CD4-positive, alpha-beta memory T cell (primary cell): ENCODE measurements at regions not wholly inside any gene's neighbourhood (a gene's known extent, or its start where the extent isn't known, plus 50 kb on each side); places are given as distances from the start of the nearest gene placed in this dataset.
"Not testable (repeated sequence)": the region's sequence is repeated elsewhere in the genome, so short reads cannot be mapped to it uniquely, and the experiment has no call there.

Source experiments
- CTCF ChIA-PET: fragments of 350-600 bp; sonication (Branson Sonifier 250); formaldehyde crosslinking; loops from one replicate; lab custom pipeline; 2021; ENCODE audit warnings: inconsistent platforms; ENCODE audit not compliant: partially characterized antibody; lab: Charles Lee
- POLR2A ChIA-PET: fragments of 350-600 bp; sonication (Branson Sonifier 250); formaldehyde crosslinking; loops from one replicate; lab custom pipeline; 2021; ENCODE audit not compliant: partially characterized antibody; lab: Charles Lee
- DNase-seq, 5 donors: peaks; one replicate each; pipeline versions ENCODE4 v3.0.0 to v3.0.0-alpha.2; 2020 to 2022; ENCODE audit warnings: mixed read lengths in 1 of 5
- H3K27ac ChIP-seq: one replicate; pipeline ENCODE4 v1.7.0; 2013; ENCODE audit warnings: low read depth, low read length
- H3K27me3 ChIP-seq: 2 replicates; pipeline ENCODE4 v1.7.0; 2013; ENCODE audit warnings: mild to moderate bottlenecking, low read length, moderate library complexity; ENCODE audit not compliant: insufficient read depth
- H3K36me3 ChIP-seq: 2 replicates; pipeline ENCODE4 v1.7.0; 2013; ENCODE audit warnings: mild to moderate bottlenecking, low read length, moderate library complexity; ENCODE audit not compliant: insufficient read depth
- H3K4me1 ChIP-seq: 2 replicates; pipeline ENCODE4 v1.7.0; 2013; ENCODE audit warnings: mild to moderate bottlenecking, low read length, moderate library complexity; ENCODE audit not compliant: insufficient read depth
- H3K4me3 ChIP-seq, 2 donors: one replicate each; pipeline ENCODE4 v1.7.0; 2013; ENCODE audit warnings: low read length in 2 of 2, mild to moderate bottlenecking in 1 of 2
- H3K9me3 ChIP-seq, 2 donors: one replicate each; pipeline ENCODE4 v1.7.0; 2013; ENCODE audit warnings: low read length in 2 of 2, control low read depth in 1 of 2; ENCODE audit not compliant: control insufficient read depth in 1 of 2
- H3K27ac Mint-ChIP-seq, 7 donors: one replicate each; pipeline ENCODE4 v1.8.0; 2020 to 2021; ENCODE audit warnings: mixed read lengths in 7 of 7, mild to moderate bottlenecking in 6 of 7, inconsistent platforms in 3 of 7, moderate library complexity in 3 of 7
- H3K27me3 Mint-ChIP-seq, 2 donors: one replicate each; pipeline ENCODE4 v1.8.0; 2020 to 2021; ENCODE audit warnings: mixed read lengths in 2 of 2
- H3K36me3 Mint-ChIP-seq, 2 donors: one replicate each; pipeline ENCODE4 v1.8.0; 2020 to 2021; ENCODE audit warnings: mixed read lengths in 2 of 2, inconsistent platforms in 1 of 2, mild to moderate bottlenecking in 1 of 2
- H3K4me1 Mint-ChIP-seq, 4 donors: one replicate each; pipeline ENCODE4 v1.8.0; 2020 to 2021; ENCODE audit warnings: mixed read lengths in 4 of 4, mild to moderate bottlenecking in 1 of 4
- H3K4me3 Mint-ChIP-seq, 8 donors: one replicate each; pipeline ENCODE4 v1.8.0; 2020 to 2021; ENCODE audit warnings: mixed read lengths in 8 of 8, mild to moderate bottlenecking in 7 of 8, moderate library complexity in 6 of 8, inconsistent platforms in 3 of 8
- H3K9me3 Mint-ChIP-seq, 8 donors: one replicate each; pipeline ENCODE4 v1.8.0; 2020 to 2021; ENCODE audit warnings: mixed read lengths in 8 of 8, mild to moderate bottlenecking in 5 of 8, inconsistent platforms in 3 of 8, moderate library complexity in 1 of 8
- intact Hi-C: fragments of 100-400 bp; cut with micrococcal nuclease; formaldehyde crosslinking; loops from one replicate; pipeline ENCODE4 v1.15.1; 2023

DNA sequence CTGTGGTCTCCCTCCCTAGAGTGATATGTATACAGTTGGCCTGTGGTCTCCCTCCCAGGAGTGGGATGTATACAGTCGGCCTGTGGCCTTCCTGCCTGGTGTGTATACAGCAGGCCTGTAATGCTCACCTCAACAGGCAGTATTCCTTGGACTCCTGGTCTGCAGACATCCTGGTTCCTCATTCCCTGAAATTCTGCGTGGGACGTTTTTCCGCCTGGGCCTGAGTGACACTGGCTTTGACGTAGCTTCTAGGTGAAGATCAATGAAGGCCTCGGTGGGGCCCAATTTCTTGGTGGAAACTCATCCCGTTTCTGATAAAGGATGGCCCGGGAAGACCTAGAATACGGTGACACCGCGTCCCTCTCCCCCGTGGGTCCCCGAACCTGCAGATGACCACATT lies 98.7 kb upstream of the PPP2R3B start:
- Mint-ChIP-seq H3K4me3 (no peak overlapping the region), H3K27me3 (no peaks in the 10 kb centered on the region), H3K27ac (no peak overlapping the region), H3K9me3 (peaks cover 0 to 11% (median 5%) of the 10 kb centered on the region in 8 donors), H3K36me3 (no peaks in the 10 kb centered on the region), H3K4me1 (no peaks in the 10 kb centered on the region)
- intact Hi-C loops, result no loop called here
- CTCF ChIA-PET, result no interaction called here
- Histone ChIP-seq H3K27ac (no peak overlapping the region), H3K36me3 (no peaks in the 10 kb centered on the region), H3K9me3 (no peaks in the 10 kb centered on the region), H3K4me1 (no peaks in the 10 kb centered on the region), H3K27me3 (no peaks in the 10 kb centered on the region), H3K4me3 (no peak overlapping the region)
- POLR2A ChIA-PET, result no interaction called here
- no peak for DNase-seq

DNA sequence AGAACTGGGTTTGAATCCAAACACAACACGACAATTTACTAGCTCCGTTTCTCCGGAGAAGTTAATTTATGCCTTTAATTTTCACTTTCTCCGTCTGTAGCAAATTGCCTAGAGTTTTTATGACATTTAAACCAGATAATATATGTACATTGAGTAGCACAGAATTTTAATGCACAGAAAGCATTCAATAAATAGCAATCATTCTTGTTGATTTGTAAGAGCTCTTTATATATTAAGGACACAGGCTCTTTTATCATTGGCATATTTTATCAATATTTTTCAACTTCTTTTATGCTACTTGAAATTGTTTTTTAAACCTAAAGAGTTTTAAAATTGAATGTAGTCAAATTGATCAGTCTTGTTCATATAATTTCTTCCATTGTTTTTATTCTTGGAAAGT lies 99.6 kb upstream of the PPP2R3B start:
- Histone ChIP-seq H3K27ac (no peak overlapping the region), H3K36me3 (no peaks in the 10 kb centered on the region), H3K27me3 (no peaks in the 10 kb centered on the region), H3K9me3 (no peaks in the 10 kb centered on the region), H3K4me1 (no peaks in the 10 kb centered on the region), H3K4me3 (no peak overlapping the region)
- DNase-seq, result no peak
- ChIA-PET CTCF (no interaction called here), POLR2A (no interaction called here)
- Mint-ChIP-seq H3K36me3 (no peaks in the 10 kb centered on the region), H3K4me3 (no peak overlapping the region), H3K27ac (no peak overlapping the region), H3K27me3 (no peaks in the 10 kb centered on the region), H3K9me3 (peaks cover 0 to 11% (median 5%) of the 10 kb centered on the region in 8 donors), H3K4me1 (no peaks in the 10 kb centered on the region)
- intact Hi-C loops, result no loop called here

GRCh38 chrX:487836-488235 lies 101.1 kb upstream of the PPP2R3B start:
- no peak overlapping the region for H3K4me3 Mint-ChIP-seq
- peaks cover 0 to 11% (median 4%) of the 10 kb centered on the region in 8 donors for H3K9me3 Mint-ChIP-seq
- no peaks in the 10 kb centered on the region for H3K4me1 Mint-ChIP-seq
- H3K36me3 Mint-ChIP-seq, result no peaks in the 10 kb centered on the region
- Histone ChIP-seq H3K36me3 (no peaks in the 10 kb centered on the region), H3K9me3 (no peaks in the 10 kb centered on the region), H3K27me3 (no peaks in the 10 kb centered on the region), H3K4me3 (no peak overlapping the region), H3K4me1 (no peaks in the 10 kb centered on the region), H3K27ac (no peak overlapping the region)
- ChIA-PET POLR2A (no interaction called here), CTCF (no interaction called here)
- intact Hi-C loops, result no loop called here
- no peaks in the 10 kb centered on the region for H3K27me3 Mint-ChIP-seq
- no peak overlapping the region for H3K27ac Mint-ChIP-seq
- no peak for DNase-seq

DNA sequence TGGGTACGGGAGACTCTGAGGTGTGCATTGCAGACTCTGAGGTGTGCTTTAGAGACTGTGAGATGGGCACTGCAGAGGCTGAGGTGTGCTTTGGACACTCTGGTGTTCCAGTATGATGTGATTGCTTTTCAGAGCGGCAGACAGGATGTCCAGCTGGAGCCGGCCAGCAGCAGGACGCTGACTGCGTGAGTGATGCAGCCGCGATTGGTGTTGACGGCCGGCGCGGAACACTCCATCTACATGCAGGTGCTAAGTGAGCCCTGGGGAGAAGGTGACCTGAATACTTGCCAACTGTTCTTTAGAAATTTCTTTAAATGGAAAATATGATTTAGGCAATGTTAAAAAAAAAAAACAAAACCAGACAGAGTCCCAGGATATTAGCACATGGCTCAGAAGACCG lies 103.1 kb upstream of the PPP2R3B start:
- POLR2A ChIA-PET, result no interaction called here
- H3K36me3 ChIP-seq, result no peaks in the 10 kb centered on the region
- H3K9me3 ChIP-seq, result no peaks in the 10 kb centered on the region
- no peaks in the 10 kb centered on the region for H3K27me3 ChIP-seq
- CTCF ChIA-PET, result no interaction called here
- H3K4me1 ChIP-seq, result no peaks in the 10 kb centered on the region
- H3K4me1 Mint-ChIP-seq, result no peaks in the 10 kb centered on the region
- H3K4me3 Mint-ChIP-seq, result no peak overlapping the region
- H3K9me3 Mint-ChIP-seq, result peaks cover 0 to 11% (median 2%) of the 10 kb centered on the region in 8 donors
- H3K36me3 Mint-ChIP-seq, result no peaks in the 10 kb centered on the region
- no peak for DNase-seq
- H3K27me3 Mint-ChIP-seq, result no peaks in the 10 kb centered on the region
- intact Hi-C loops, result no loop called here
- no peak overlapping the region for H3K27ac ChIP-seq
- H3K4me3 ChIP-seq, result no peak overlapping the region
- H3K27ac Mint-ChIP-seq, result peak overlapping the region in 1 of 7 donors; percentile 11

DNA sequence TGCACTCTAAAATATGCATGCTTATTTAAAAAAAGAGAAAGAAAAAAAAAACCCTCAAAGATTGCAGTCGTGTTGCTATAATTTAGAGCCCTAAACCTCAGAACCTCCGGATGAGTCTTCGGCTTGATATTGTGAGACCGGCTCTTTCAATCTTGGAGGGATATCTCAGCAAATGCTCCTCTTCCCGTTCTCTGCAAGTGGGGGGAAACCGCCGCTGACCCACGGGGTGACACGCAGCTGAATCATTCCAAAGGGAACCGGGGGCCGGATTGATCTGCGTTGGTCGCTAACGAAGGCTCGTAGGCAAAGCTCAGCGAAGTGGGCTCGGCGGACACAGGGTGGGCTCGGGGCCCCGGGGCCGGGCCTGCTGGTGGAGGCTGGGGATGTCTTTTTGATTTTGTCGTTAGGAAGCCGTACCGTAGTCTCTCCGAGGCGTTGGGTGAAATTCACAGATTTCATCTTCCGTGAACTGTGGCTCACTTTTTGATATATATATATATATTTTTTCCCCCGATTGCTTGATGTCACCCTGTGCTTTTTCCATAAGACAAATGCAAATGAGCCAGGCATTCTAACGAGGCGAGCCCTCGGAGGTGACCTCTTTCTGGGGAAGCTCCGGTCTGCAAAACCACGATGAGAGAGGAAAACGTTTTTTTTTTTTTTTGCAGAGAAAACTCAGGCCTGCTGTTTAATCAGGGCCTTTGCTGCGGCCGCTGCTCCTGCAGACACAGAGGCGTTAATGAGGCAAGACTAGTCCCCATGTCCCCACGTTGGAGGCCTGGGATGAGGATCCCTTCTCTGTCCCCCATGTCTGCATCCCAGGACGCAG lies 110.7 kb upstream of the PPP2R3B start:
- POLR2A ChIA-PET, result no interaction called here
- intact Hi-C loops, result no loop called here
- no peak for DNase-seq
- CTCF ChIA-PET, result no interaction called here
- H3K36me3 Mint-ChIP-seq, result no peaks in the 10 kb centered on the region
- no peaks in the 10 kb centered on the region for H3K9me3 ChIP-seq
- no peak overlapping the region for H3K27ac ChIP-seq
- no peaks in the 10 kb centered on the region for H3K27me3 ChIP-seq
- peaks cover 0 to 11% (median 5%) of the 10 kb centered on the region in 8 donors for H3K9me3 Mint-ChIP-seq
- H3K4me1 Mint-ChIP-seq, result peaks cover 0 to 5% (median 1%) of the 10 kb centered on the region in 4 donors
- no peaks in the 10 kb centered on the region for H3K4me1 ChIP-seq
- no peaks in the 10 kb centered on the region for H3K36me3 ChIP-seq
- H3K27ac Mint-ChIP-seq, result no peak overlapping the region
- H3K27me3 Mint-ChIP-seq, result peaks cover 6 to 8% of the 10 kb centered on the region in 2 donors
- no peak overlapping the region for H3K4me3 Mint-ChIP-seq
- no peak overlapping the region for H3K4me3 ChIP-seq

- H3K36me3 ChIP-seq, H3K27ac Mint-ChIP-seq, H3K27me3 ChIP-seq, H3K4me3 Mint-ChIP-seq, H3K4me1 ChIP-seq, CTCF ChIA-PET, H3K36me3 Mint-ChIP-seq, intact Hi-C loops, H3K4me3 ChIP-seq, H3K27ac ChIP-seq, H3K9me3 ChIP-seq, POLR2A ChIA-PET, H3K4me1 Mint-ChIP-seq, DNase-seq: not testable (repeated sequence)
- H3K27me3 Mint-ChIP-seq, result peaks cover 9 to 10% of the 10 kb centered on the region in 2 donors
- H3K9me3 Mint-ChIP-seq, result peaks cover 0 to 13% (median 8%) of the 10 kb centered on the region in 8 donors
These were observed 112.2 kb upstream of the PPP2R3B start for GRCh38 chrX:498901-499300.

DNA sequence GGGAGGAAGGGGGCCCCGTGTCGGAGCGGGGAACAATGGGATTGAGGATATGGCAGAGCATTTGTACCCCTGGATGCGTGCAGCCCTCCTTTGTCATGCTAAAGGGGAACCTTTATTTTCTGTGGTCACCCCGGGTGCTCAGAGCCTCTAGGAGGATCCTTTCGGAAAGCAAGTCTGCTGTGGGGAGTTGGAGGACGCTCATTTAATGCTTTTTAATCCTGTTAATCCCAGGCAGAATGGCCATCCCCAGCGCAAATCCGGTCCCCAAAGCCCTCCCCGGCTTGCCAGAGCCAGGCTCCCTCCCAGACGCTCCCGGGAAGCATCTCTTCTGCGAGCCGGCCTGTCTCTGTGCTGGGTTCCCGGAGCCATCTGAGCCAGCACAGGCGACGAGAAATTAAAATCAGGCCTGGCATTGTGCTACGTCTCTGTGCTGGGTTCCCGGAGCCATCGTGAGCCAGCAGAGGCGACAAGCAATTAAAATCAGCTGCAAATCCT lies 113.2 kb upstream of the PPP2R3B start:
- Mint-ChIP-seq H3K27me3 (peaks cover 10 to 11% of the 10 kb centered on the region in 2 donors), H3K27ac (no peak overlapping the region), H3K4me1 (peaks cover 0 to 5% (median 1%) of the 10 kb centered on the region in 4 donors), H3K9me3 (peaks cover 0 to 13% (median 8%) of the 10 kb centered on the region in 8 donors), H3K36me3 (no peaks in the 10 kb centered on the region), H3K4me3 (no peak overlapping the region)
- Histone ChIP-seq H3K27ac (no peak overlapping the region), H3K36me3 (no peaks in the 10 kb centered on the region), H3K27me3 (no peaks in the 10 kb centered on the region), H3K4me1 (no peaks in the 10 kb centered on the region), H3K4me3 (no peak overlapping the region), H3K9me3 (no peaks in the 10 kb centered on the region)
- DNase-seq, result no peak
- intact Hi-C loops, result no loop called here
- ChIA-PET POLR2A (no interaction called here), CTCF (no interaction called here)
